ENCODE measurements at regions not wholly inside any gene's neighbourhood (a gene's known extent, or its start where the extent isn't known, plus 50 kb on each side); places are given as distances from the start of the nearest gene placed in this dataset.

DNA sequence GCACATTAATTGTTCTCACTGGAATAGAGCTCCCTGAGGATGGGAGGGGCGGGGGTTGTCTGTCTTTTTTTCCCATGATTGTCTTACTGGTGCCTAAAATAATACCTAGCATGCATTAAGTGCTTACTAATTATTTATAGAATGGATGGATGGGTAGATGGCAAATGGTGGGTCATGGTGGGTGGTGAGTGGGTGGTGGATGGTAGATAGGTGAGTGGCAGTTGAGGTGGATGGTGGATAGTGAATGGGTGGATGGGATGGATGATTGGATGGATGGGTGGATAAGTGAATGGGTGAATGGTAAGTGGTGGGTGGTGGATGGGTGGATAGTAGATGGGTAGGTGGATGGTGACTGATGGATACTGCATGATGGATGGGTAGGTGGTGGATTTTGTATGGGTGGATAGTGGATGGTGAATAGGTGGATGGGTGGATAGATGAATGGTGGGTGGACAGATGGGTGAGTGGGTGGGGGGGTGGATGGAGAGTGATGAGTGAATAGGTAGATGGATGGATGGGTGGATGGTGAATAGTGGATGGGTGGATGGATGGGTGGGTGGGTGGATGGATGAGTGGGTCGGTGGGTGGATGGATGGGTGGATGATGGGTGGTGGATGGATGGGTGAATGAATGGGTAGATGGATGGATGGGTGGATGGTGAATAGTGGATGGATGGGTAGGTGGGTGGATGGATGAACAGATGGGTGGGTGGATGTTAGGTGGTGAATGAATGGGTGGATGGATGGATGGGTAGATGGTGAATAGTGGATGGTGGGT, 51.6 kb downstream of the RBFOX3 start:
- no peak overlapping the region for H3K4me3 ChIP-seq (replicated peaks in 1 of 2; ENCODE audit: low read depth in 1 of 2, low read length in 2 of 2)
- DNase-seq (ENCODE audit: low read depth, low spot score) (no peak), ATAC-seq (no peak)
- no peak overlapping the region for H3K9ac ChIP-seq (ENCODE audit: low read length)
- no peaks in the 10 kb centered on the region for H3K79me2 ChIP-seq (ENCODE audit: insufficient read depth, low read length)
- H3K9me2 ChIP-seq (ENCODE audit: insufficient read depth), result no peaks in the 10 kb centered on the region
- peaks cover 4% of the 10 kb centered on the region; the same call in 1 of the 2 replicates for H3K27me3 ChIP-seq (ENCODE audit: insufficient read depth, low read length)
- ChIA-PET POLR2A (no interaction called here), CTCF (no interaction called here), RAD21 (ENCODE audit: low non-redundant PET in 1 of 2, low total read pairs in 2 of 2, uncharacterized antibody in 2 of 2, unreplicated experiment in 2 of 2) (interaction anchor here in 1 of 2 experiments (0.5 kb wide), 1 partner anchor 99 kb away, joined by 4 read pairs; no protein-coding TSS in a partner anchor)
- H3K4me2 ChIP-seq (ENCODE audit: low read length), result no peak overlapping the region
- H4K20me1 ChIP-seq (ENCODE audit: insufficient read depth), result no peaks in the 10 kb centered on the region
- BruUV-seq (replicated peaks), result no TSS peak
- intact Hi-C loops (cut with micrococcal nuclease), result no loop called here
- H3K4me1 ChIP-seq (ENCODE audit: control insufficient read depth in 1 of 2, insufficient read depth in 2 of 2, low read length in 2 of 2), result peaks cover 19 to 22% of the 10 kb centered on the region in 2 experiments
- H3K36me3 ChIP-seq (ENCODE audit: control insufficient read depth in 1 of 2, insufficient read depth in 2 of 2, low read length in 2 of 2), result no peaks in the 10 kb centered on the region
- no peak overlapping the region for H2AFZ ChIP-seq (ENCODE audit: low read depth, low read length, poor library complexity, severe bottlenecking)
- no peak overlapping the region for H3K27ac ChIP-seq (ENCODE audit: low read depth, low read length)
- no peaks in the 10 kb centered on the region for H3K9me3 ChIP-seq (ENCODE audit: control insufficient read depth in 1 of 2, insufficient read depth in 1 of 2, low read depth in 1 of 2, low read length in 2 of 2)
- no peak for TF ChIP-seq TCF7L2 (IDR thresholded peaks at IDR 0.05; ENCODE audit: borderline replicate concordance, extremely low read depth, insufficient read depth, insufficient read length)
- TF ChIP-seq ELF1 (IDR thresholded peaks at IDR 0.05; ENCODE audit: borderline replicate concordance, low read depth), result no peak
- TF ChIP-seq SP1 (IDR thresholded peaks at IDR 0.05; ENCODE audit: low read depth), result no peak
- TF ChIP-seq CTCF (IDR thresholded peaks at IDR 0.05 in 2 of 3, conservative IDR thresholded peaks at IDR 0.05 in 1 of 3; ENCODE audit: borderline replicate concordance in 1 of 3, insufficient read depth in 1 of 3, low read depth in 2 of 3, low read length in 2 of 3), result no peak
- TF ChIP-seq SIN3A (IDR thresholded peaks at IDR 0.05; ENCODE audit: low read depth), result no peak
- TF ChIP-seq ZFX (IDR thresholded peaks at IDR 0.05), result no peak
- TF ChIP-seq EZH2 (IDR thresholded peaks at IDR 0.05), result no peak
- TF ChIP-seq EGR1 (IDR thresholded peaks at IDR 0.05; ENCODE audit: low read depth), result no peak
- TF ChIP-seq YY1 (IDR thresholded peaks at IDR 0.05; ENCODE audit: extremely low read depth, insufficient replicate concordance, low read depth, low read length), result no peak
- no peak for TF ChIP-seq MAX (IDR thresholded peaks at IDR 0.05)
- no peak for TF ChIP-seq JUND (IDR thresholded peaks at IDR 0.05)
- TF ChIP-seq RAD21 (IDR thresholded peaks at IDR 0.05; ENCODE audit: low read depth), result no peak
